ENCODE measurements at regions not wholly inside any gene's neighbourhood (a gene's known extent, or its start where the extent isn't known, plus 50 kb on each side); places are given as distances from the start of the nearest gene placed in this dataset.
A peak's percentile ranks its signal among the peaks of the same experiment; 100 is the strongest.

GRCh38 chr15:25950014-25950413 is 86.9 kb upstream of the ATP10A start:
- H3K4me3 Mint-ChIP-seq (ENCODE audit: unreplicated experiment): no peak overlapping the region
- Histone ChIP-seq H3K27me3 (ENCODE audit: insufficient read depth, low read length) (no peaks in the 10 kb centered on the region), H2AFZ (ENCODE audit: low read depth, low read length) (no peak overlapping the region), H3K9me3 (ENCODE audit: insufficient read depth, low read depth, low read length) (no peaks in the 10 kb centered on the region), H3K36me3 (ENCODE audit: insufficient read depth, low read length) (no peaks in the 10 kb centered on the region), H3K27ac (ENCODE audit: low read depth, low read length) (no peak overlapping the region), H3K9ac (ENCODE audit: low read length) (no peak overlapping the region), H3K4me1 (ENCODE audit: insufficient read depth, low read length) (no peaks in the 10 kb centered on the region), H4K20me1 (ENCODE audit: insufficient read depth, low read length) (no peaks in the 10 kb centered on the region), H3K79me2 (ENCODE audit: insufficient read depth, low read length) (no peaks in the 10 kb centered on the region), H3K4me3 (ENCODE audit: insufficient read depth, low read depth, low read length) (no peak overlapping the region), H3K4me2 (ENCODE audit: low read length) (no peak overlapping the region)
- peaks cover 8% of the 10 kb centered on the region for H3K4me1 Mint-ChIP-seq (ENCODE audit: low read depth, unreplicated experiment)
- FAIRE-seq (no peak), DNase-seq (ENCODE audit: low read depth) (no peak)
- no peaks in the 10 kb centered on the region for H3K36me3 Mint-ChIP-seq (ENCODE audit: low read depth, unreplicated experiment)
- no peak overlapping the region for H3K27ac Mint-ChIP-seq (ENCODE audit: unreplicated experiment)
- peaks cover 9% of the 10 kb centered on the region for H3K9me3 Mint-ChIP-seq (ENCODE audit: unreplicated experiment)
- no peaks in the 10 kb centered on the region for H3K27me3 Mint-ChIP-seq (ENCODE audit: low read depth, unreplicated experiment)
- TF ChIP-seq, protein P1, sequence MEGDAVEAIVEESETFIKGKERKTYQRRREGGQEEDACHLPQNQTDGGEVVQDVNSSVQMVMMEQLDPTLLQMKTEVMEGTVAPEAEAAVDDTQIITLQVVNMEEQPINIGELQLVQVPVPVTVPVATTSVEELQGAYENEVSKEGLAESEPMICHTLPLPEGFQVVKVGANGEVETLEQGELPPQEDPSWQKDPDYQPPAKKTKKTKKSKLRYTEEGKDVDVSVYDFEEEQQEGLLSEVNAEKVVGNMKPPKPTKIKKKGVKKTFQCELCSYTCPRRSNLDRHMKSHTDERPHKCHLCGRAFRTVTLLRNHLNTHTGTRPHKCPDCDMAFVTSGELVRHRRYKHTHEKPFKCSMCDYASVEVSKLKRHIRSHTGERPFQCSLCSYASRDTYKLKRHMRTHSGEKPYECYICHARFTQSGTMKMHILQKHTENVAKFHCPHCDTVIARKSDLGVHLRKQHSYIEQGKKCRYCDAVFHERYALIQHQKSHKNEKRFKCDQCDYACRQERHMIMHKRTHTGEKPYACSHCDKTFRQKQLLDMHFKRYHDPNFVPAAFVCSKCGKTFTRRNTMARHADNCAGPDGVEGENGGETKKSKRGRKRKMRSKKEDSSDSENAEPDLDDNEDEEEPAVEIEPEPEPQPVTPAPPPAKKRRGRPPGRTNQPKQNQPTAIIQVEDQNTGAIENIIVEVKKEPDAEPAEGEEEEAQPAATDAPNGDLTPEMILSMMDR (IDR thresholded peaks at IDR 0.05; ENCODE audit: insufficient read depth, low read depth, low read length): no peak
- TF ChIP-seq EZH2 (IDR thresholded peaks at IDR 0.05; ENCODE audit: insufficient read depth, low read length): no peak

DNA sequence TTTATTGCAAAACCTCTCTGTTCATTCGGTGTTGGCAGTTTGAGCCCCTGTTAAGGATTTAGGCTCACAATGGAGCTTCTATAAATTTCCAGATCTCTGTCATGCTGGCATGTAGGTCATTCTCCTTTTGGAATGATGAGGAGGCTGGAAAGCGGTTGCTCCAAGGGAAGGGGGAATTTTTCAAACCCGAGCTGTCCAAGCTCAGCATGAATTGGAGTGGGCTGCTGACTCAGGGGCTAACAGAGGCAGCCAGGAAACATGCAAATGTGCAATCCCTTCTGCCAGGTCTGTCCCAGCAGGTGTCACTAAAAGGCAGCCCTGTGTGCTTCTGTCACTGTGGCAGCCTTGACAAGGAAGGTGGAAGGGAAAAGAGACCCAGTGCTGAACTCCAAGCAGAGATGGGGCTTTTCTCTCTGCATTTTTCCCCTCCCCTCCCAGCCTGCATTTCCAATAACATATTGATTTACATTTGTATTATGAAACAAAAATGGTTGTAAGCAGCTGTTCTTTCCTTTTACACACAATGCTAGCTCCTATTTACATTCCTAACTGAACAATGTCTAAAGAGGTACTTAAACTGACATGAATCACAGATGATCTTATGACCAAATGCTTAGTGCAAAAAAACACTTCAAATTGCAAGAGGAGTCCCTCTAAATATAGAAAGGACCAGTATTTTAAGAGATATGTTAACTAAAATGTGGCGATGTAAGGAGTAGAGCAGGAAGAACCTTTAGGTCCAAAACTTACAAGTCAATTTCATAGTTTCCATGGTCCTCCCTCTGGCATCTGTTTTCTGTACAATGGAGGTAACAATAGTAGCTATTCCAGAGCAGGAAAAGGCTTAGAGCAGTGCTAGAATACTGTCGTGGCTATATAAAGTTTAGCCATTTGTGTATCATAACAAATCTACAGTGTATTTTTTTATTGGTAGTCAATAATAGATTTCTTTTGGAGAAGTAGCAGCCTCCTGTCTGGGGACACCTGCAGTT is 84.5 kb upstream of the ATP10A start:
- FAIRE-seq: no peak
- H3K79me2 ChIP-seq (ENCODE audit: insufficient read depth, low read length): no peaks in the 10 kb centered on the region
- no peaks in the 10 kb centered on the region for H3K9me3 ChIP-seq (ENCODE audit: insufficient read depth, low read depth, low read length)
- H3K27ac ChIP-seq (ENCODE audit: low read depth, low read length): no peak overlapping the region
- no peak overlapping the region for H2AFZ ChIP-seq (ENCODE audit: low read depth, low read length)
- Mint-ChIP-seq H3K4me1 (ENCODE audit: low read depth, unreplicated experiment) (peaks cover 8% of the 10 kb centered on the region), H3K36me3 (ENCODE audit: low read depth, unreplicated experiment) (no peaks in the 10 kb centered on the region), H3K27ac (ENCODE audit: unreplicated experiment) (no peak overlapping the region), H3K9me3 (ENCODE audit: unreplicated experiment) (no peaks in the 10 kb centered on the region), H3K27me3 (ENCODE audit: low read depth, unreplicated experiment) (peaks cover 2% of the 10 kb centered on the region), H3K4me3 (ENCODE audit: unreplicated experiment) (no peak overlapping the region)
- no peaks in the 10 kb centered on the region for H3K27me3 ChIP-seq (ENCODE audit: insufficient read depth, low read length)
- DNase-seq (ENCODE audit: low read depth): peak; percentile 14
- H3K36me3 ChIP-seq (ENCODE audit: insufficient read depth, low read length): no peaks in the 10 kb centered on the region
- no peaks in the 10 kb centered on the region for H4K20me1 ChIP-seq (ENCODE audit: insufficient read depth, low read length)
- no peaks in the 10 kb centered on the region for H3K4me1 ChIP-seq (ENCODE audit: insufficient read depth, low read length)
- TF ChIP-seq, protein P1 (IDR thresholded peaks at IDR 0.05; ENCODE audit: insufficient read depth, low read depth, low read length): no peak
- no peak for TF ChIP-seq EZH2 (IDR thresholded peaks at IDR 0.05; ENCODE audit: insufficient read depth, low read length)
- H3K9ac ChIP-seq (ENCODE audit: low read length): no peak overlapping the region
- peak overlapping the region; percentile 48 for H3K4me2 ChIP-seq (ENCODE audit: low read length)
- H3K4me3 ChIP-seq (ENCODE audit: insufficient read depth, low read depth, low read length): no peak overlapping the region

Data from astrocyte (in vitro differentiated cells and primary cell).